SK-N-SH treated with all-trans-retinoic acid at 6 μM for 48 hours (cell line): ENCODE measurements at regions not wholly inside any gene's neighbourhood (a gene's known extent, or its start where the extent isn't known, plus 50 kb on each side); places are given as distances from the start of the nearest gene placed in this dataset.

Experiments
- ATAC-seq: fragments of 200-7000 bp; cut with Tn5 transposase; 3 replicates; pipeline ENCODE4 v1.9.1; 2020; ENCODE audit warnings: mild to moderate bottlenecking, moderate library complexity
- BACH2 ChIP-seq: fragments of 250-450 bp; sonication (Bioruptor Pico); IDR thresholded peaks from 2 replicates; pipeline ENCODE4 v1.9.0; 2021; ENCODE audit warnings: mild to moderate bottlenecking, borderline replicate concordance
- CSDC2 ChIP-seq: fragments of 250-450 bp; sonication (Bioruptor Pico); IDR thresholded peaks from 2 replicates; pipeline ENCODE4 v1.5.0; 2020; ENCODE audit warnings: mild to moderate bottlenecking, moderate library complexity
- ESRRG ChIP-seq: fragments of 250-450 bp; sonication (Bioruptor Pico); IDR thresholded peaks from 2 replicates; pipeline ENCODE4 v1.6.1; 2021; ENCODE audit warnings: mild to moderate bottlenecking
- GLIS3 ChIP-seq: fragments of 250-450 bp; sonication (Bioruptor Pico); IDR thresholded peaks from 2 replicates; pipeline ENCODE4 v1.5.0; 2020; ENCODE audit warnings: mild to moderate bottlenecking, moderate library complexity
- ISL1 ChIP-seq: fragments of 250-450 bp; sonication (Bioruptor Pico); IDR thresholded peaks from 2 replicates; pipeline ENCODE4 v2.1.2; 2022; ENCODE audit warnings: mild to moderate bottlenecking, moderate library complexity
- OSR1 ChIP-seq: fragments of 250-450 bp; sonication (Bioruptor Pico); IDR thresholded peaks from 2 replicates; pipeline ENCODE4 v1.8.0; 2022; ENCODE audit warnings: moderate library complexity, mild to moderate bottlenecking, inconsistent platforms
- POU6F1 ChIP-seq: fragments of 250-450 bp; sonication (Bioruptor Pico); IDR thresholded peaks from 2 replicates; pipeline ENCODE4 v1.8.0; 2021; ENCODE audit warnings: low read depth, mild to moderate bottlenecking, moderate library complexity, borderline replicate concordance
- SNAI2 ChIP-seq: fragments of 250-450 bp; sonication (Bioruptor Pico); IDR thresholded peaks from 2 replicates; pipeline ENCODE4 v1.5.0; 2020; ENCODE audit warnings: mild to moderate bottlenecking, moderate library complexity
- TOX ChIP-seq: fragments of 250-450 bp; sonication (Bioruptor Pico); IDR thresholded peaks from 2 replicates; pipeline ENCODE4 v1.8.0; 2021; ENCODE audit warnings: mild to moderate bottlenecking, moderate library complexity, borderline replicate concordance
- TSHZ2 ChIP-seq: fragments of 250-450 bp; sonication (Bioruptor Pico); IDR thresholded peaks from 2 replicates; pipeline ENCODE4 v1.5.0; 2020; ENCODE audit warnings: mild to moderate bottlenecking, moderate library complexity
- ZC3H10 ChIP-seq: fragments of 250-450 bp; sonication (Bioruptor Pico); IDR thresholded peaks from 2 replicates; pipeline ENCODE4 v1.5.1; 2021; ENCODE audit warnings: mild to moderate bottlenecking, moderate library complexity
- ZFP3 ChIP-seq: fragments of 250-450 bp; sonication (Bioruptor Pico); IDR thresholded peaks from 2 replicates; pipeline ENCODE4 v1.5.0; 2020; ENCODE audit warnings: mild to moderate bottlenecking, moderate library complexity
- ZFP30 ChIP-seq: fragments of 450-650 bp; formaldehyde crosslinking; IDR thresholded peaks from 2 replicates; pipeline ENCODE4 v1.5.0; 2022; ENCODE audit warnings: mild to moderate bottlenecking, moderate library complexity
- ZNF565 ChIP-seq: fragments of 450-650 bp; formaldehyde crosslinking; conservative IDR thresholded peaks from 2 replicates; pipeline ENCODE4 v1.5.0; 2020; ENCODE audit warnings: low read depth, mild to moderate bottlenecking, moderate library complexity
- ZNF70 ChIP-seq: fragments of 450-650 bp; formaldehyde crosslinking; IDR thresholded peaks from 2 replicates; pipeline ENCODE4 v1.5.0; 2020; ENCODE audit warnings: mild to moderate bottlenecking, moderate library complexity
- ZNF8 ChIP-seq: fragments of 450-650 bp; formaldehyde crosslinking; IDR thresholded peaks from 2 replicates; pipeline ENCODE4 v1.5.0; 2020; ENCODE audit warnings: mild to moderate bottlenecking, moderate library complexity
- TF ChIP-seq, protein P1 (sequence below): fragments of 250-450 bp; sonication (Bioruptor Pico); IDR thresholded peaks from 2 replicates; pipeline ENCODE4 v1.5.1; 2020; ENCODE audit warnings: low read depth, mild to moderate bottlenecking, moderate library complexity
- TF ChIP-seq, protein P2 (sequence below): fragments of 250-450 bp; sonication (Bioruptor Pico); IDR thresholded peaks from 2 replicates; pipeline ENCODE4 v1.5.1; 2021; ENCODE audit warnings: mild to moderate bottlenecking, moderate library complexity

- peak; percentile 67 for ATAC-seq
- no peak for TF ChIP-seq CSDC2 (CRISPR knock-in tag)
- TF ChIP-seq POU6F1 (CRISPR knock-in tag): no peak
- TF ChIP-seq ZNF565 (CRISPR knock-in tag): no peak
- no peak for TF ChIP-seq GLIS3
- no peak for TF ChIP-seq SNAI2 (CRISPR knock-in tag)
- TF ChIP-seq TOX: no peak
- no peak for TF ChIP-seq ZFP30 (CRISPR knock-in tag)
These were observed 154.3 kb downstream of the ADAMTS15 start for GRCh38 chr11:130602641-130603334.

DNA sequence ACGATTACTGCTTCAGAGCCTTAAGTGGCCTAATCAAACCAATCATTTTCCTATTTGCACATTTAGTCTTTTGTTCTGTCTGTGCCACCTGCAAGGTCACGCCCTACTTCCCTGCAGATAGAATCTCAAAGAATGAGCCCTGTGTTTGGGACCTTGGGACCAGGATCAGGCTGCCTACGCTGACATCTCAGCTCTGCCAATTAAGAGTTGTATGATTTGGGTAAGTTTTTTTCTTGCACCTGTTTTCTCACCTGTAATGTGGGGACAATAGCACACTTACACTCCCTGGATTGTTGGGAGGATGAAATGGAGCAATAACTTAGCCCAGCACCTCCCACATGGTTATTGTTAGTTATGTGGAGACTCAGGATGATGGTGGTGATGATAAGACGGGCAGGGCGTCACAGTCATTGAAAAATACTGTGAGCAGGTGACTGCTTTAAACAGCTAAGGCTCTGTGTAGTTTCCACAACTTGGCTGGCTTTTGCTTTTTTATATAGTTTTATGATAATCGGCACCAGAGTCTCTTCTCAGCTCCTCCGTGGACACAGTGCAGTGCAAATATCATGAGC is 155.0 kb downstream of the ADAMTS15 start:
- no peak for ATAC-seq
- no peak for TF ChIP-seq ISL1 (CRISPR knock-in tag)
- no peak for TF ChIP-seq ESRRG
- TF ChIP-seq POU6F1 (CRISPR knock-in tag): no peak
- TF ChIP-seq CSDC2 (CRISPR knock-in tag): no peak
- no peak for TF ChIP-seq TOX
- no peak for TF ChIP-seq ZFP3 (CRISPR knock-in tag)
- TF ChIP-seq BACH2 (CRISPR knock-in tag): no peak
- no peak for TF ChIP-seq ZNF70
- TF ChIP-seq, protein P1, sequence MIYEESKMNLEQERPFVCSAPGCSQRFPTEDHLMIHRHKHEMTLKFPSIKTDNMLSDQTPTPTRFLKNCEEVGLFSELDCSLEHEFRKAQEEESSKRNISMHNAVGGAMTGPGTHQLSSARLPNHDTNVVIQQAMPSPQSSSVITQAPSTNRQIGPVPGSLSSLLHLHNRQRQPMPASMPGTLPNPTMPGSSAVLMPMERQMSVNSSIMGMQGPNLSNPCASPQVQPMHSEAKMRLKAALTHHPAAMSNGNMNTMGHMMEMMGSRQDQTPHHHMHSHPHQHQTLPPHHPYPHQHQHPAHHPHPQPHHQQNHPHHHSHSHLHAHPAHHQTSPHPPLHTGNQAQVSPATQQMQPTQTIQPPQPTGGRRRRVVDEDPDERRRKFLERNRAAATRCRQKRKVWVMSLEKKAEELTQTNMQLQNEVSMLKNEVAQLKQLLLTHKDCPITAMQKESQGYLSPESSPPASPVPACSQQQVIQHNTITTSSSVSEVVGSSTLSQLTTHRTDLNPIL: no peak
- TF ChIP-seq, all 23 proteins: peak for 0

DNA sequence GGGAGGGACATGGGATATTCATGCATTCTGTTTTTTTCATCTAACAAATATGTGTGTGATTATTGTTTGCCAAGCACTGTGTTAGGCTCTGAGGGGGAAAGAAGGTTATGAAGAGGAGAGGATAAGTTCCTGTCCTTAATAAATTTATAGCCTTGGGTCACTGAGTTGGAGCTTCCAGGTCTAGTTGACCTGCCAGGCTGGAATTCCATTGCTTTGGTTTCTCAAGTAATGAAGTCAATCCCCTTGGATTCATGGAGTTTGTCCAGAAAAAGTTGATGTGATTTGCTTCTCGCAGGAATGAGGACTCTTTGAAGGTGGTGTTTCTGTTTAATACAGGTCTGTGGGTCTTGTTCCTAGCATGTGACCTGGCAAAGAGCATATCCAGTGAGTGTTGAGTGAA is 156.2 kb downstream of the ADAMTS15 start:
- TF ChIP-seq SNAI2 (CRISPR knock-in tag) (no peak), ZC3H10 (no peak), TOX (no peak), POU6F1 (CRISPR knock-in tag) (no peak), OSR1 (CRISPR knock-in tag) (no peak), CSDC2 (CRISPR knock-in tag) (no peak), ZNF8 (CRISPR knock-in tag) (no peak), ZFP3 (CRISPR knock-in tag) (no peak)
- TF ChIP-seq, protein P2, sequence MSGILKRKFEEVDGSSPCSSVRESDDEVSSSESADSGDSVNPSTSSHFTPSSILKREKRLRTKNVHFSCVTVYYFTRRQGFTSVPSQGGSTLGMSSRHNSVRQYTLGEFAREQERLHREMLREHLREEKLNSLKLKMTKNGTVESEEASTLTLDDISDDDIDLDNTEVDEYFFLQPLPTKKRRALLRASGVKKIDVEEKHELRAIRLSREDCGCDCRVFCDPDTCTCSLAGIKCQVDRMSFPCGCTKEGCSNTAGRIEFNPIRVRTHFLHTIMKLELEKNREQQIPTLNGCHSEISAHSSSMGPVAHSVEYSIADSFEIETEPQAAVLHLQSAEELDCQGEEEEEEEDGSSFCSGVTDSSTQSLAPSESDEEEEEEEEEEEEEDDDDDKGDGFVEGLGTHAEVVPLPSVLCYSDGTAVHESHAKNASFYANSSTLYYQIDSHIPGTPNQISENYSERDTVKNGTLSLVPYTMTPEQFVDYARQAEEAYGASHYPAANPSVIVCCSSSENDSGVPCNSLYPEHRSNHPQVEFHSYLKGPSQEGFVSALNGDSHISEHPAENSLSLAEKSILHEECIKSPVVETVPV (CRISPR knock-in tag): no peak
- no peak for ATAC-seq

- ATAC-seq: no peak
- no peak for TF ChIP-seq TSHZ2
- no peak for TF ChIP-seq TOX
- TF ChIP-seq ZC3H10: no peak
- TF ChIP-seq POU6F1 (CRISPR knock-in tag): no peak
- no peak for TF ChIP-seq ZNF8 (CRISPR knock-in tag)
- no peak for TF ChIP-seq ZNF70
These were observed 157.7 kb downstream of the ADAMTS15 start for GRCh38 chr11:130606178-130606577.
